KMS-11 (cell line): ENCODE measurements at regions not wholly inside any gene's neighbourhood (a gene's known extent, or its start where the extent isn't known, plus 50 kb on each side); places are given as distances from the start of the nearest gene placed in this dataset.

Experiments used
- H2AFZ ChIP-seq: fragments of 200-600 bp; sonication (generic); 2 replicates; pipeline ENCODE4 v1.6.1; 2016; ENCODE audit warnings: antibody characterized with exemption, mixed run types, low read depth
- H3K27ac ChIP-seq: fragments of 200-600 bp; sonication (generic); 2 replicates; pipeline ENCODE4 v1.6.1; 2016; ENCODE audit warnings: mild to moderate bottlenecking, mixed run types
- H3K27me3 ChIP-seq: fragments of 200-600 bp; sonication (generic); 2 replicates; pipeline ENCODE4 v1.6.1; 2017; ENCODE audit warnings: mild to moderate bottlenecking, low read depth, mixed run types, moderate library complexity; ENCODE audit not compliant: insufficient read depth
- H3K36me3 ChIP-seq: fragments of 200-600 bp; sonication (generic); 2 replicates; pipeline ENCODE4 v1.6.1; 2017; ENCODE audit warnings: mild to moderate bottlenecking, mixed run types; ENCODE audit not compliant: insufficient read depth
- H3K4me1 ChIP-seq: fragments of 200-600 bp; sonication (generic); 2 replicates; pipeline ENCODE4 v1.6.1; 2016; ENCODE audit warnings: mild to moderate bottlenecking, low read depth, mixed run types; ENCODE audit not compliant: poor library complexity, severe bottlenecking
- H3K4me2 ChIP-seq: fragments of 200-600 bp; sonication (generic); 2 replicates; pipeline ENCODE4 v1.7.0; 2016; ENCODE audit warnings: mild to moderate bottlenecking, mixed run types
- H3K4me3 ChIP-seq: fragments of 200-600 bp; sonication (generic); IDR thresholded peaks from 2 replicates; pipeline ENCODE4 v1.6.1; 2017; ENCODE audit warnings: low read depth, low read length, mixed read lengths; ENCODE audit not compliant: insufficient read depth
- H3K79me2 ChIP-seq: fragments of 200-600 bp; sonication (generic); 2 replicates; pipeline ENCODE4 v1.6.1; 2016; ENCODE audit warnings: low read depth, mixed run types; ENCODE audit not compliant: insufficient read depth
- H3K9ac ChIP-seq: fragments of 200-600 bp; sonication (generic); 2 replicates; pipeline ENCODE4 v1.6.1; 2016; ENCODE audit warnings: mild to moderate bottlenecking, mixed run types
- H4K20me1 ChIP-seq: fragments of 200-600 bp; sonication (generic); 2 replicates; pipeline ENCODE4 v1.6.1; 2016; ENCODE audit warnings: mild to moderate bottlenecking, mixed run types; ENCODE audit not compliant: insufficient read depth
- CTCF ChIP-seq: fragments of 200-600 bp; sonication (generic); conservative IDR thresholded peaks from 2 replicates; pipeline ENCODE4 v1.6.1; 2017; ENCODE audit warnings: low read depth, mild to moderate bottlenecking, antibody characterized with exemption, low read length, moderate library complexity, mixed read lengths

DNA sequence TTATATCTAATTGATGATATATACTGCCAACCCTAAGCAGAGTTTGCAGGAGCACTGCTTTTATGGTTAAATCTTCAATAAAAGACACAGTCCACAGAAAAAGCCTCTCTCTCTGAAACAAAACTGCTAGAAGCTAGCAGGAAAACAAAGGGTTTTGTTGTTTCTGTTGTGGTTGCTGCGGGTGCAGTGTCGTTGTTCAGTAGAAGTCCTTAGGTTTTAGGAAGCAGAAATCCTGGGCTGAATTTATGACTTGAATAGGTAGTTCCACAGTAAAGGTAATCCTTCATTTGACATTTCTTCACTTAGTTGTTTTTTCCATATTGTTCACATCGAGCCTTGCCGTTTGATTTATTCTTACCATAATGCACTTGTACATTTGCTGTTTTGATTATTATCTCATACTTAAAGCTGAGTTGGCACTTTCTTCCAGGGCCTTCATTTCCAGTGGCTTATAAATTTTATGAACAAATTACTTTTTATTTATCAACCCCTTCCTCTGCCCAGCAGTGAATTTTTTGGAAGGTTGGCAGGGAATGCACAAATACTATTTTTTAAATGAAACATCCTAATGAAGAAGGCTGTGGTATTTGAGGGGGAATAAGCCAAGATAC is 209.6 kb upstream of the SLC30A5 start:
- no peak overlapping the region for H3K9ac ChIP-seq
- H3K4me1 ChIP-seq, result no peaks in the 10 kb centered on the region
- H2AFZ ChIP-seq, result no peak overlapping the region
- no peaks in the 10 kb centered on the region for H3K27me3 ChIP-seq
- H3K79me2 ChIP-seq, result no peaks in the 10 kb centered on the region
- no peak overlapping the region for H3K4me2 ChIP-seq
- no peak overlapping the region for H3K27ac ChIP-seq
- no peaks in the 10 kb centered on the region for H3K36me3 ChIP-seq
- no peak overlapping the region for H3K4me3 ChIP-seq
- H4K20me1 ChIP-seq, result no peaks in the 10 kb centered on the region
- no peak for TF ChIP-seq CTCF

GRCh38 chr5:68884883-68885282 is 208.9 kb upstream of the SLC30A5 start:
- no peak overlapping the region for H3K27ac ChIP-seq
- no peak overlapping the region for H2AFZ ChIP-seq
- no peak overlapping the region for H3K4me3 ChIP-seq
- H3K79me2 ChIP-seq, result no peaks in the 10 kb centered on the region
- no peak overlapping the region for H3K4me2 ChIP-seq
- peak; percentile 48 for TF ChIP-seq CTCF
- no peaks in the 10 kb centered on the region for H3K36me3 ChIP-seq
- H3K27me3 ChIP-seq, result no peaks in the 10 kb centered on the region
- no peak overlapping the region for H3K9ac ChIP-seq
- H4K20me1 ChIP-seq, result no peaks in the 10 kb centered on the region
- no peaks in the 10 kb centered on the region for H3K4me1 ChIP-seq

GRCh38 chr5:68886814-68887213 is 207.0 kb upstream of the SLC30A5 start:
- no peaks in the 10 kb centered on the region for H3K36me3 ChIP-seq
- no peak for TF ChIP-seq CTCF
- H3K4me2 ChIP-seq, result no peak overlapping the region
- peaks cover 7% of the 10 kb centered on the region for H3K4me1 ChIP-seq
- no peak overlapping the region for H3K27ac ChIP-seq
- H3K27me3 ChIP-seq, result no peaks in the 10 kb centered on the region
- H4K20me1 ChIP-seq, result no peaks in the 10 kb centered on the region
- no peak overlapping the region for H3K9ac ChIP-seq
- H3K79me2 ChIP-seq, result no peaks in the 10 kb centered on the region
- H2AFZ ChIP-seq, result no peak overlapping the region
- no peak overlapping the region for H3K4me3 ChIP-seq

DNA sequence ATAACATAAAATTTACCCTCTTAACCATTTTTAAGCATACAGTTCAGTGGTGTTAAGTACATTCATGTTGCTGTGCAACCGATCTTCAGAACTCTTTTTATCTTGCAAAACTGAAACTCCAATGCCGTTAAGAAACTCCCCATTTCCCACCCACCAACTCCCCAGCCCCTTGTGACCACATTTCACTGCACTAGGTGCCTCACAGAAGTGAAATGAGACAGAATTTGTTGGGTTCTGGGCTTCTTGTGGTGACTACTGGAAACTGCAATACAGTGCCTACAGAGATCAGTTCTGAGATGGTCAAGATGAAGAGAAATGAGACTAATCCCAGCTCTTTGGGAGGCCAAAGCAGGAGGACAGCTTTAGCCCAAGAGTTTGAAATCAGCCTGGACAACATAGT is 202.1 kb upstream of the SLC30A5 start:
- H4K20me1 ChIP-seq, result no peaks in the 10 kb centered on the region
- no peak for TF ChIP-seq CTCF
- no peak overlapping the region for H3K4me3 ChIP-seq
- no peak overlapping the region for H2AFZ ChIP-seq
- no peaks in the 10 kb centered on the region for H3K27me3 ChIP-seq
- H3K9ac ChIP-seq, result no peak overlapping the region
- no peaks in the 10 kb centered on the region for H3K79me2 ChIP-seq
- no peak overlapping the region for H3K27ac ChIP-seq
- peak overlapping the region; percentile 18; the same call in 1 of the 2 replicates for H3K4me2 ChIP-seq
- H3K36me3 ChIP-seq, result no peaks in the 10 kb centered on the region
- peaks cover 8% of the 10 kb centered on the region for H3K4me1 ChIP-seq
